CD14-positive monocyte (primary cell): ENCODE measurements at regions not wholly inside any gene's neighbourhood (a gene's known extent, or its start where the extent isn't known, plus 50 kb on each side); places are given as distances from the start of the nearest gene placed in this dataset.

Experiments
- DNase-seq, 3 donors: peaks; one replicate each; pipeline ENCODE4 v3.0.0-alpha.2; 2011 to 2022
- H2AFZ ChIP-seq: 2 replicates; pipeline ENCODE4 v1.6.0; 2012; ENCODE audit warnings: mild to moderate bottlenecking, low read depth, low read length, inconsistent platforms; ENCODE audit not compliant: insufficient read depth, poor library complexity, severe bottlenecking
- H3K27ac ChIP-seq, 2 donors: 1 replicate in 1 of 2; 2 replicates in 1 of 2; pipeline ENCODE4 v1.5.1; 2012 to 2013; ENCODE audit warnings: low read length in 2 of 2, control low read depth in 1 of 2, inconsistent platforms in 1 of 2, low read depth in 1 of 2, mild to moderate bottlenecking in 1 of 2
- H3K27me3 ChIP-seq, 2 donors: one replicate each; pipeline versions ENCODE4 v1.6.0 to v1.6.1; 2011 to 2013; ENCODE audit warnings: low read length in 2 of 2; ENCODE audit not compliant: control insufficient read depth in 2 of 2, insufficient read depth in 2 of 2
- H3K36me3 ChIP-seq, 2 donors: replicated peaks in 1 of 2; 1 replicate in 1 of 2; 2 replicates in 1 of 2; pipeline versions ENCODE4 v1.5.1 to v1.6.1; 2012 to 2013; ENCODE audit warnings: low read length in 2 of 2, control low read depth in 1 of 2, inconsistent platforms in 1 of 2, mild to moderate bottlenecking in 1 of 2; ENCODE audit not compliant: insufficient read depth in 2 of 2, control insufficient read depth in 1 of 2
- H3K4me1 ChIP-seq, 2 donors: 1 replicate in 1 of 2; 2 replicates in 1 of 2; pipeline versions ENCODE4 v1.5.1 to v1.6.1; 2012 to 2013; ENCODE audit warnings: low read length in 2 of 2, control low read depth in 1 of 2, inconsistent platforms in 1 of 2, mild to moderate bottlenecking in 1 of 2, moderate library complexity in 1 of 2; ENCODE audit not compliant: insufficient read depth in 2 of 2, control insufficient read depth in 1 of 2
- H3K4me2 ChIP-seq: replicated peaks from 2 replicates; pipeline ENCODE3; 2012; ENCODE audit warnings: low read length, moderate library complexity, mild to moderate bottlenecking; ENCODE audit not compliant: poor library complexity, severe bottlenecking; ENCODE audit errors: extremely low read depth
- H3K4me3 ChIP-seq, 3 experiments: fragments of 200-600 bp in 1 of 3; sonication (generic) in 1 of 3; replicated peaks in 1 of 3; 1 replicate in 2 of 3; 2 replicates in 1 of 3; pipeline ENCODE4 v1.5.1; 2011 to 2013; ENCODE audit warnings: low read length in 3 of 3, mild to moderate bottlenecking in 3 of 3, control low read depth in 2 of 3, low read depth in 2 of 3, inconsistent platforms in 1 of 3, moderate library complexity in 1 of 3
- H3K79me2 ChIP-seq: 2 replicates; pipeline ENCODE4 v1.6.0; 2012; ENCODE audit warnings: mild to moderate bottlenecking, control low read depth, inconsistent platforms, low read length, moderate library complexity; ENCODE audit not compliant: insufficient read depth
- H3K9ac ChIP-seq: 2 replicates; pipeline ENCODE4 v1.6.0; 2017; ENCODE audit warnings: low read length, mild to moderate bottlenecking; ENCODE audit not compliant: insufficient read depth, poor library complexity, severe bottlenecking
- H3K9me3 ChIP-seq, 2 donors: replicated peaks in 1 of 2; 1 replicate in 1 of 2; 2 replicates in 1 of 2; pipeline versions ENCODE4 v1.5.1 to v1.6.1; 2012 to 2013; ENCODE audit warnings: low read length in 2 of 2, control low read depth in 1 of 2; ENCODE audit not compliant: control insufficient read depth in 1 of 2, insufficient read depth in 1 of 2
- H4K20me1 ChIP-seq: 2 replicates; pipeline ENCODE4 v1.6.0; 2012; ENCODE audit warnings: mild to moderate bottlenecking, low read length, control low read depth, moderate library complexity; ENCODE audit not compliant: insufficient read depth
- H3K27ac Mint-ChIP-seq, 7 donors: one replicate each; pipeline ENCODE4 v1.8.0; 2020; ENCODE audit warnings: mild to moderate bottlenecking in 7 of 7, mixed read lengths in 7 of 7, moderate library complexity in 6 of 7, inconsistent platforms in 2 of 7
- H3K27me3 Mint-ChIP-seq, 3 donors: one replicate each; pipeline ENCODE4 v1.8.0; 2021 to 2022; ENCODE audit warnings: low read depth in 3 of 3, mild to moderate bottlenecking in 3 of 3, mixed read lengths in 3 of 3, moderate library complexity in 3 of 3, inconsistent platforms in 1 of 3
- H3K36me3 Mint-ChIP-seq, 2 donors: one replicate each; pipeline ENCODE4 v1.8.0; 2020; ENCODE audit warnings: mixed read lengths in 2 of 2, inconsistent platforms in 1 of 2, mild to moderate bottlenecking in 1 of 2
- H3K4me1 Mint-ChIP-seq: one replicate; pipeline ENCODE4 v1.8.0; 2020; ENCODE audit warnings: mild to moderate bottlenecking, mixed read lengths
- H3K4me3 Mint-ChIP-seq, 2 donors: one replicate each; pipeline ENCODE4 v1.8.0; 2020; ENCODE audit warnings: mild to moderate bottlenecking in 2 of 2, mixed read lengths in 2 of 2, moderate library complexity in 1 of 2
- H3K9me3 Mint-ChIP-seq, 7 donors: one replicate each; pipeline ENCODE4 v1.8.0; 2020 to 2022; ENCODE audit warnings: mixed read lengths in 7 of 7, mild to moderate bottlenecking in 6 of 7, moderate library complexity in 6 of 7, inconsistent platforms in 2 of 7
- WGBS: methylation state at CpG from one replicate; pipeline ENCODE4 v1.1.5; 2013; ENCODE audit warnings: missing lambda C conversion rate; ENCODE audit not compliant: insufficient coverage; 5-methylcytosine and 5-hydroxymethylcytosine counted together
- intact Hi-C, 2 donors: fragments of 100-400 bp; cut with micrococcal nuclease; formaldehyde crosslinking; loops; one replicate each; pipeline versions ENCODE4 v1.15.0 to v1.15.1; 2023
- TF ChIP-seq, protein P1 (sequence below): fragments of 200-600 bp; IDR thresholded peaks from one replicate; pipeline ENCODE4 v1.8.0; 2022; ENCODE audit warnings: antibody characterized with exemption, mild to moderate bottlenecking

DNA sequence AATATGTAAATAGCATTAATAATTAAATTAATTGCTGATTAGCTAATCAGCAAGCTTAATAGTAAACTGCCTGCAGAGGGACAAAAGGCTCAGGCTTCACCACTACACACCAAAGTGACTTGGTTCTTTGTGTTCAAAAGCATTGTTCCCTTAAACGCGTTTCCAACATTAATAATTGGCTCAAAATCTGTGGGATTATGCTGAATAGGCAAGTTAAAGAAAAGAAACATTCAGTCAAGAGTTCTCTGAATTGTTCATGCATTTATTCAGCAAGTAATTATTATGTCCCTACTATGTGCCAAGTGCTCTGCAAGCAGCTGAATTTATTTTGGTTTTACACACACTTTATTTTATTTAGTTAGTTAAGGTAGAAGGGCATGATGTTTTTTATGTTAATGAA is 558.5 kb upstream of the ARRDC4 start:
- intact Hi-C loops = no loop called here
- Mint-ChIP-seq H3K36me3 (no peaks in the 10 kb centered on the region), H3K27me3 (peaks cover 0 to 2% (median 0%) of the 10 kb centered on the region in 3 donors), H3K9me3 (peaks cover 0 to 6% (median 2%) of the 10 kb centered on the region in 7 donors), H3K4me1 (no peaks in the 10 kb centered on the region), H3K27ac (no peak overlapping the region), H3K4me3 (no peak overlapping the region)
- Histone ChIP-seq H3K36me3 (no peaks in the 10 kb centered on the region), H3K79me2 (no peaks in the 10 kb centered on the region), H3K27ac (no peak overlapping the region), H4K20me1 (no peaks in the 10 kb centered on the region), H3K27me3 (no peaks in the 10 kb centered on the region), H3K9ac (no peak overlapping the region), H3K4me2 (no peak overlapping the region), H3K9me3 (no peaks in the 10 kb centered on the region), H3K4me1 (no peaks in the 10 kb centered on the region), H3K4me3 (no peak overlapping the region), H2AFZ (no peak overlapping the region)
- WGBS = no CpG with 5 or more reads among the region's 2 CpGs
- TF ChIP-seq, protein P1, sequence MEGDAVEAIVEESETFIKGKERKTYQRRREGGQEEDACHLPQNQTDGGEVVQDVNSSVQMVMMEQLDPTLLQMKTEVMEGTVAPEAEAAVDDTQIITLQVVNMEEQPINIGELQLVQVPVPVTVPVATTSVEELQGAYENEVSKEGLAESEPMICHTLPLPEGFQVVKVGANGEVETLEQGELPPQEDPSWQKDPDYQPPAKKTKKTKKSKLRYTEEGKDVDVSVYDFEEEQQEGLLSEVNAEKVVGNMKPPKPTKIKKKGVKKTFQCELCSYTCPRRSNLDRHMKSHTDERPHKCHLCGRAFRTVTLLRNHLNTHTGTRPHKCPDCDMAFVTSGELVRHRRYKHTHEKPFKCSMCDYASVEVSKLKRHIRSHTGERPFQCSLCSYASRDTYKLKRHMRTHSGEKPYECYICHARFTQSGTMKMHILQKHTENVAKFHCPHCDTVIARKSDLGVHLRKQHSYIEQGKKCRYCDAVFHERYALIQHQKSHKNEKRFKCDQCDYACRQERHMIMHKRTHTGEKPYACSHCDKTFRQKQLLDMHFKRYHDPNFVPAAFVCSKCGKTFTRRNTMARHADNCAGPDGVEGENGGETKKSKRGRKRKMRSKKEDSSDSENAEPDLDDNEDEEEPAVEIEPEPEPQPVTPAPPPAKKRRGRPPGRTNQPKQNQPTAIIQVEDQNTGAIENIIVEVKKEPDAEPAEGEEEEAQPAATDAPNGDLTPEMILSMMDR = no peak
- DNase-seq = no peak

DNA sequence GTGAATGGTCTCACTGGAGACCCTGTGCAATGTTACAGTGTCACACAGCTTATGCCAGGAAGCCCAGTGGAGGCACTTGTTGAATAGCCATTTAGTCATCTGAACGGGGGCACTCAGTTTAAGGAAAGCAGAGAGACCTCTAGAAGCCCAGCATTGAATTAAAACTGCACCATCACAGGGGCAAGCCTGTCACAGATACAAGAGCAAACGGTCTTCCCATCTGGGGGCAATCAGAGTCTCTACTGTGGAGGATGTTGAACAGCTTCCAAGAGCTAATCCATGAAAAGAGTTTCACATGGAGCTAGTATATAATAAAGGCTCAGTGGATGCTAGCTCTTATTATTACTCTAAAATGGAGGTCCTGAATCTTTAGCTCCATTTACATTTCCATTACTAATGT is 553.7 kb upstream of the ARRDC4 start:
- 100% methylated on average over 1 of the region's 2 CpGs for WGBS
- Histone ChIP-seq H3K4me2 (no peak overlapping the region), H3K27ac (no peak overlapping the region), H2AFZ (no peak overlapping the region), H3K27me3 (no peaks in the 10 kb centered on the region), H3K79me2 (no peaks in the 10 kb centered on the region), H3K4me3 (no peak overlapping the region), H3K36me3 (no peaks in the 10 kb centered on the region), H3K4me1 (no peaks in the 10 kb centered on the region), H4K20me1 (no peaks in the 10 kb centered on the region), H3K9ac (no peak overlapping the region), H3K9me3 (no peaks in the 10 kb centered on the region)
- Mint-ChIP-seq H3K4me3 (no peak overlapping the region), H3K4me1 (no peaks in the 10 kb centered on the region), H3K27me3 (peaks cover 0 to 2% (median 0%) of the 10 kb centered on the region in 3 donors), H3K27ac (peak overlapping the region in 1 of 7 donors; percentile 79), H3K36me3 (no peaks in the 10 kb centered on the region), H3K9me3 (peaks cover 0 to 6% (median 2%) of the 10 kb centered on the region in 7 donors)
- DNase-seq = no peak
- intact Hi-C loops = no loop called here
- TF ChIP-seq, protein P1 = no peak
